Duodenal mucosa (tissue), 2 donors: ENCODE measurements at regions not wholly inside any gene's neighbourhood (a gene's known extent, or its start where the extent isn't known, plus 50 kb on each side); places are given as distances from the start of the nearest gene placed in this dataset.
"Not testable (repeated sequence)": the region's sequence is repeated elsewhere in the genome, so short reads cannot be mapped to it uniquely, and the experiment has no call there.

ENCODE experiments used
- H3K27ac ChIP-seq: one replicate; pipeline ENCODE4 v1.7.0; 2013; ENCODE audit warnings: low read depth, low read length
- H3K27me3 ChIP-seq, 2 donors: one replicate each; pipeline ENCODE4 v1.7.0; 2013; ENCODE audit warnings: low read length in 2 of 2, control low read depth in 1 of 2; ENCODE audit not compliant: insufficient read depth in 2 of 2, control insufficient read depth in 1 of 2
- H3K36me3 ChIP-seq, 2 donors: one replicate each; pipeline ENCODE4 v1.7.0; 2013; ENCODE audit warnings: low read length in 2 of 2, control low read depth in 1 of 2; ENCODE audit not compliant: insufficient read depth in 2 of 2, control insufficient read depth in 1 of 2
- H3K4me1 ChIP-seq, 2 donors: one replicate each; pipeline ENCODE4 v1.7.0; 2013; ENCODE audit warnings: low read length in 2 of 2, control low read depth in 1 of 2; ENCODE audit not compliant: insufficient read depth in 2 of 2, control insufficient read depth in 1 of 2
- H3K4me3 ChIP-seq, 2 donors: one replicate each; pipeline ENCODE4 v1.7.0; 2013; ENCODE audit warnings: low read length in 2 of 2, low read depth in 1 of 2
- H3K9ac ChIP-seq, 2 donors: one replicate each; pipeline ENCODE4 v1.7.0; 2013; ENCODE audit warnings: low read length in 2 of 2, low read depth in 1 of 2
- H3K9me3 ChIP-seq, 2 donors: one replicate each; pipeline ENCODE4 v1.7.0; 2013; ENCODE audit warnings: low read length in 2 of 2, control low read depth in 1 of 2; ENCODE audit not compliant: control insufficient read depth in 1 of 2

DNA sequence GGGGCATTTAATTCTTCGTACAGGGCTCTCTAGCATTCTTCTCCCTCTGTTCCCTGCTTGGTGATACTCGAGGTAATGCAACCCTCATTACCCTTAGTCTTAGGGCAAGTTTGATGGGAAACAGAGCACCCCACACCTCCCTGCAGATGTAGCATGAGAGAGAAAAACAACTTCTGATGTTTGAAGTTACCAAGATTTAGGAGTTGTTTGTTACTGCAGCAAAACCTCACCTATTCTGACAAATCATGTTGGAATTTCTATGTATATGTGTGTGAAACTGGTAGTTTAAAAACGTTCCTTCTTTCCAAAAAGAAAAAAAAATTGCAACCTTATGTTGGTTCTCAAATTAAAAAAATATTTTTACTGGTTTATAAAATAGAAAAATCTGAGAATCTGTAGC is 145.3 kb upstream of the FAM90A26 start:
- not testable (repeated sequence) for H3K27ac ChIP-seq, H3K36me3 ChIP-seq, H3K27me3 ChIP-seq, H3K9ac ChIP-seq, H3K4me3 ChIP-seq, H3K4me1 ChIP-seq, H3K9me3 ChIP-seq

DNA sequence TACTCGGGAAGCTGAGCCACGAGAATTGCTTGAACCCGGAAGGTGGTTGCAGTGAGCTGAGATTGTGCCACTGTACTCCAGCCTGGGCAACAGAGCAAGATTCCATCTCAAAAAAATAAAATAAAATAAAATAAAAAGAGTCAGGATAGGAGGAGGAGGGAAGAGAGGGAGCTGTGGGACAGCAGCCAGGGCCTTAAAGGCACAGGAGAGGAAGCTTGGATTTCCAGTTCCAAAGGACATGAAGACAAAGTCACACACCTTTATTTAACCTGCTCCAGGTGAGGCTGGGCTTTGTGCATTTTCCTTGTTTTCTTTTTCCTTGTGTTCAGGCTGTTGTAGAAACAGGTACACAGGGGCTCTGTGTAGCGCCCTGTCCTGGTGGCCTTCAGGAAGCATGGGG is 138.2 kb upstream of the HMX1 start:
- H3K4me1 ChIP-seq, H3K27me3 ChIP-seq, H3K4me3 ChIP-seq, H3K9ac ChIP-seq, H3K27ac ChIP-seq, H3K36me3 ChIP-seq, H3K9me3 ChIP-seq: not testable (repeated sequence)

DNA sequence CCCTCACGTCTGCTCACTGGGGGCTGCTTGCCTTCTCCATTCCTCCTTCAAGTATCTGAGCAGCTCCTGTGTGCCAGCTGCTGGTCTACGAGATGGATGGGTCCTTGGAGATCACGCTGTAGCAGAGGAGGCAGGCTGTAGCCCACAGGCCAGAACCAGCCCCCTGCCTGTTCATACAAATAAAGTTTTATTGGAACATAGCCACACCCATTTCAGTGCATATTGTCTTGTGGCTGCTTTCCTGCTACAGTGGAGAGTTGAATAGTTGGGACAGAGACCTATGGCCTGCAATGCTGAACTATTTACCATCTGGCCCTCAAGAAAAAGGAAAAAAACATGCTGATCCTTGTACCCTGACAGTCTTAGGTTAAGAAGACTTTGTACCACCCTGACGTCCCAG is 136.8 kb upstream of the HMX1 start:
- H3K9me3 ChIP-seq, H3K4me1 ChIP-seq, H3K27me3 ChIP-seq, H3K4me3 ChIP-seq, H3K9ac ChIP-seq, H3K36me3 ChIP-seq, H3K27ac ChIP-seq: not testable (repeated sequence)

DNA sequence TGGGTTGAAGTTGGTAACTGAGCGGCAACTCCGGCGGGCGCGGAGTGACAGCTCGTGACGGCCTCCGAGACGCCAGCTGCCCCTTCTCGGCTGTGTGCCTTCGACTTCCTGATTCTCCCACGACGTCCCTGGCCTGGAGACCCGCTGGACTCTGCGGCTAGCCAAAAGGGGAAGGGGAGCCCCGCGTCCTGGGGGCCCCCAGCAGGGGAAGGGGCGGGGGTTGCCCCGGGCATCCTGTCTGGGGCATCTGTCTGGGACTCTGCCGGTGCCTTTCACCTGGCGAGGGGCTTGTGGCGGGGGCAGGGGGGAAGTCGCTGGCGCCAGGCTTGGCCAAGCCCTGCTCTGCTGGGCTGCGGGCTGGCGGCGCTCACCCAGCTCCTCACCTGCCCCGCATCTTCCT is 129.5 kb upstream of the HMX1 start:
- not testable (repeated sequence) for H3K9ac ChIP-seq, H3K27me3 ChIP-seq, H3K9me3 ChIP-seq, H3K4me1 ChIP-seq, H3K4me3 ChIP-seq, H3K36me3 ChIP-seq, H3K27ac ChIP-seq

DNA sequence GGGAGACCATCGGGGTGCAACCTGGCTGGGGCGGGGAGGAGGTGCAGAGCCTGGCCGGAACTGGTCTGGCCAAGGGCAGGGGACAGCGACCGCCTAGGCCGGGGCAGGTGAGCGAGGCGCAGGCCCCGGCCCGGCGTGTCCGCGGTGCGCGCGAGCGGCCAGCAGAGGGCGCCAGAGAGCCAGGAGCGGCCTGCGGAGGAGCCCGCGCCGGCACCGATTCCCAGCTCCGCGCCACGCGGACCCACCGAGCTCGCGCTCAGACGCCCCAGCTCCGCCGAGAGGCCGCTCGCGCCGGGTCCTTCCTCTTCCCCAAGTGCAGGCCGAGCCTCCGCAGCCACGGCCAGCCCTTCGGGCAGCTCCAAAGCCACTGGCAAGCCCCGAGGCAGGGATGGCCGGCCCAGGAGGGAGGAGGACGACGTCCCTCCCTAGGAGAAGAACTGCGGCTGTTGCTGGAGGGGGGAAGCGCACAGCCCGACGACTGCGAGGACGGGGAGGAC is 128.9 kb upstream of the HMX1 start:
- H3K4me3 ChIP-seq, result peak overlapping the region in 1 of 2 donors; percentile 51
- H3K9ac ChIP-seq, result not testable (repeated sequence)

DNA sequence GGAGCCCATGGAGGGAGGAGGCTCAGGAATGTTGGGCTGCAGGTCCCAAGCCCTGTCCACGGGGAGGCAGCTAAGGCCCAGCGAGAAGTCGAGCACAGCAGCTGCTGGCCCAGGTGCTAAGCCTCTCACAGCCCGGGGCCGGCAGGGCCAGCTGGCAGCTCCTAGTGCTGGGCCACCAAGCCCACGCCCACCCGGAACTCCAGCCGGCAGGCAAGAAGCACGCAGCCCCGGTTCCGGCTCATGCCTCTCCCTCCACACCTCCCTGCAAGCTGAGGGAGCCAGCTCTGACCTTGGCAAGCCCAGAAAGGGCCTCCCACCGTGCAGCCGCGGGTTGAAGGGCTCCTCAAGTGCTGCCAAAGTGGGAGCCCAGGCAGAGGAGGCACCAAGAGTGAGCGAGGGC is 121.3 kb upstream of the HMX1 start:
- H3K9ac ChIP-seq, H3K9me3 ChIP-seq, H3K36me3 ChIP-seq, H3K27ac ChIP-seq, H3K27me3 ChIP-seq, H3K4me1 ChIP-seq, H3K4me3 ChIP-seq: not testable (repeated sequence)

More for the DNA sequence above, 128.9 kb upstream of the HMX1 start:
- not testable (repeated sequence) for H3K9me3 ChIP-seq, H3K27ac ChIP-seq, H3K27me3 ChIP-seq, H3K36me3 ChIP-seq, H3K4me1 ChIP-seq

DNA sequence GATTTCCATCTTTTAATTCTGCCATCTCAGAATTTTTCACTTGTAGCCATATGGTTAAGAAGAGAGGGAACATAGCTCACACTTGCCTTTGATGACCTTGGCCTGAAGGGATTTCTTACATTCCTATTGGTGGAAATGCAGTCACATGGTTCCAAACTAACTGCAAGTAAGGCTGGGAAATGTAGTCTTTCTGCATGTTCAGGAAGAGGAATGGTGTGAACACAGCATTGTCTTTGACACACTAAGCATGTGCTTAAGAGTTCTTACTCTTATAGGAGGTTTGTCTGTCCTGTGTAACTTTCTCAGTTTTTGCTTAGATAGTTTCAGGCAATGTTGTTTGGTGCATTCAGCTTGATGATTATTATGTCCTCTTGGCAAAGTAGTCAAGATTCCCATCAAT is 119.8 kb upstream of the HMX1 start:
- not testable (repeated sequence) for H3K4me1 ChIP-seq, H3K27ac ChIP-seq, H3K36me3 ChIP-seq, H3K4me3 ChIP-seq, H3K9me3 ChIP-seq, H3K27me3 ChIP-seq, H3K9ac ChIP-seq

DNA sequence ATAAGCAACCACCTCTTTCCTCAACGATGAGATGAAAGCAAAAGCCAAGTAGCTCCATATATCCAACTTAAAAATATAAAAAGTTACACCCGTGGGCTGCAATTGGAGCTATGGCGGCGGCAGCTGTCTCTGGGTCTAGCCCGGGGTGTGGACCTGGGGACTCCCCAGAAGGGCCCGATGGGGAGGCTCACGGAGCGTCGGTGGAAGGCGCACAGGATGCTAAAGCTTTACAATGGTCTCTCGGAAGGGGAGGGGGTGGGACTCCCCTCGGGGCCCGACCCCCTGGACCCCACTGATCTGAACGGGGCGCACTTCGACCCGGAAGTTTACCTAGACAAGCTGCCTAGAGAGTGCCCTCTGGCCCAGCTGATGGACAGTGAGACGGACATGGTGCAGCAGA is 118.7 kb upstream of the HMX1 start:
- not testable (repeated sequence) for H3K27ac ChIP-seq, H3K4me3 ChIP-seq, H3K9ac ChIP-seq, H3K36me3 ChIP-seq, H3K4me1 ChIP-seq, H3K9me3 ChIP-seq, H3K27me3 ChIP-seq

DNA sequence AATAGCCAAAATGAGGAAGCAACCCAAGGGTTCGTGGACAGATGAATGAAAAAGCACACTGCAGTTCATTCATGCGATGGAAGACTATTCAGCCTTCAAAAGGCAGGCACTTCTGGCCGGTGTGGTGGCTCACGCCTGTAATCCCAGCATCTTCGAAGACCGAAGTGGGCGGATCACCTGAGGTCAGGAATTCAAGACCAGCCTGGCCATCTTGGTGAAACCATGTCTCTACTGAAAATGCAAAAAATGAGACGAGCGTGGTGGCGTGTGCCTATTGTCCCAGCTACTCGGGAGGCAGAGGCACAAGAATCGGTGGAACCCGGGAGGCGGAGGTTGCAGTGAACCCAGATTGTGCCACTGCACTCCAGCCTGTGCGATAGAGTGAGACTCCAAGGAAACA is 114.1 kb upstream of the HMX1 start:
- H3K27me3 ChIP-seq, H3K4me1 ChIP-seq, H3K27ac ChIP-seq, H3K4me3 ChIP-seq, H3K9ac ChIP-seq, H3K9me3 ChIP-seq, H3K36me3 ChIP-seq: not testable (repeated sequence)

DNA sequence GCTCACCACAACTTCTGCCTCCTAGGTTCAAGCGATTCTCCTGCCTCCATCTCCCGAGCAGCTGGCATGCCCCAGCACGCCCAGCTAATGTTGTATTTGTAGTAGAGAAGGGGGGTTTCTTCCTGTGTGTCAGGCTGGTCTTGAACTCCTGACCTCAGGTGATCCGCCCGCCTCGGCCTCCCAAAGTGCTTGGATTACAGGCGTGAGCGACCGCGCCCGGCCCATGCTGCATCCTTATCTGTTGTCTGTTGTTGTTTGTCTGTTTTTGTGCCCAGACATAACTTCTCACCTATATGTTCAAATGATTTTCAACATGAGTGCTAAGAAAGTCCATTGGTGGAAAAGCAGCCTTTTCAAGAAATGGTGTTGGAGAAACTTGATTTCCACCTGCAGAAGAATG is 113.0 kb upstream of the HMX1 start:
- H3K36me3 ChIP-seq, H3K9ac ChIP-seq, H3K4me1 ChIP-seq, H3K27ac ChIP-seq, H3K4me3 ChIP-seq, H3K27me3 ChIP-seq, H3K9me3 ChIP-seq: not testable (repeated sequence)

DNA sequence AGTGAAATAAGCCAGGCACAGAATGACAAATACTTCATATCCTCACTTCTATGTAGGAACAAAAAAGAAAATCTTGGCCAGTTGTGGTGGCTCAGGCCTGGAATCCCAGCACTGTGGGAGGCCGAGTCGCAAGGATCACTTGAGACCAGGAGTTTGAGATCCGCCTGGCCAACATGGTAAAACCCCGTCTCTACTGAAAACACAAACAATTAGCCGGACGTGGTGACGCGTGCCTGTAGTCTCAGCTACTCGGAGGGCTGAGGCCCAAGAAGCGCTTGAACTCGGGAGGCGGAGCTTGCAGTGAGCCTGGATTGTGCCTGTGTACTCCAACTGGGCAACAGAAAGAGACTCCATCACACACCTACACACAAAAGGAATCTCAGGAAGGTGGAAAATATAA is 112.3 kb upstream of the HMX1 start:
- not testable (repeated sequence) for H3K27ac ChIP-seq, H3K9me3 ChIP-seq, H3K36me3 ChIP-seq, H3K27me3 ChIP-seq, H3K4me3 ChIP-seq, H3K4me1 ChIP-seq, H3K9ac ChIP-seq
